K562 (cell line): ENCODE measurements at regions not wholly inside any gene's neighbourhood (a gene's known extent, or its start where the extent isn't known, plus 50 kb on each side); places are given as distances from the start of the nearest gene placed in this dataset.

Experiments used
- ATAC-seq: fragments of 200-7000 bp; cut with Tn5 transposase; 3 replicates; pipeline ENCODE4 v1.9.1; 2020; ENCODE audit warnings: moderate library complexity
- BruUV-seq: library from RNA; stranded (reverse); fragments of 400-500 nt; replicated peaks from 2 replicates; lab custom pipeline; 2021; lab: Mats Ljungman, UMichigan
- CTCF ChIA-PET: fragments of 300-600 bp; formaldehyde crosslinking; extraction: SDS; loops from one replicate; lab custom pipeline; 2021; ENCODE audit warnings: low intra/inter-chr PET ratio; lab: Yijun Ruan, JAX
- POLR2A ChIA-PET: fragments of 300-600, 350-650 bp; sonication (Branson Sonifier 250); formaldehyde crosslinking; extraction: SDS; loops from one replicate; lab custom pipeline; 2021; ENCODE audit warnings: antibody characterized with exemption, inconsistent platforms; lab: Yijun Ruan, JAX
- DNase-seq, 4 experiments: peaks; one replicate each; pipeline versions ENCODE4 v3.0.0 to v3.0.0-alpha.2; 2011 to 2018; ENCODE audit warnings: low spot score in 3 of 4, mixed read lengths in 3 of 4; ENCODE audit errors: extremely low read depth in 1 of 4
- FAIRE-seq: peaks from 2 replicates; lab custom pipeline; 2011; peaks lifted over from hg19 to GRCh38; lab: Jason Lieb, UNC
- H2AFZ ChIP-seq: 2 replicates; pipeline ENCODE4 v1.6.0; 2011; ENCODE audit warnings: low read depth, low read length, control low read depth, inconsistent platforms
- H3K27ac ChIP-seq: fragments of 200-600 bp; 3 replicates; pipeline ENCODE4 v1.8.0; 2011; ENCODE audit warnings: low read depth, mild to moderate bottlenecking, control low read depth, inconsistent platforms, low read length, moderate library complexity, mixed read lengths; ENCODE audit errors: extremely low read depth
- H3K27me3 ChIP-seq, 2 experiments: fragments of 300-600 bp in 1 of 2; 2 replicates in 1 of 2; 3 replicates in 1 of 2; pipeline versions ENCODE4 v1.6.0 to v1.8.0; 2011; ENCODE audit warnings: inconsistent platforms in 2 of 2, low read length in 2 of 2, mild to moderate bottlenecking in 1 of 2, mixed read lengths in 1 of 2, moderate library complexity in 1 of 2; ENCODE audit not compliant: control insufficient read depth in 2 of 2, insufficient read depth in 2 of 2
- H3K36me3 ChIP-seq: fragments of 300-600 bp; 3 replicates; pipeline ENCODE4 v1.8.0; 2011; ENCODE audit warnings: mild to moderate bottlenecking, low read length, inconsistent platforms; ENCODE audit not compliant: control insufficient read depth, insufficient read depth
- H3K4me1 ChIP-seq, 2 experiments: fragments of 200-600 bp in 1 of 2; replicated peaks in 1 of 2; 2 replicates in 1 of 2; 3 replicates in 1 of 2; pipeline versions ENCODE4 v1.5.1 to v1.8.0; 2011; ENCODE audit warnings: inconsistent platforms in 2 of 2, low read length in 2 of 2, mild to moderate bottlenecking in 1 of 2, mixed read lengths in 1 of 2, moderate library complexity in 1 of 2; ENCODE audit not compliant: control insufficient read depth in 2 of 2, insufficient read depth in 2 of 2
- H3K4me2 ChIP-seq: 2 replicates; pipeline ENCODE4 v1.6.1; 2011; ENCODE audit warnings: low read length, control low read depth, inconsistent platforms, mixed read lengths; ENCODE audit not compliant: insufficient read depth
- H3K4me3 ChIP-seq: fragments of 200-600 bp; sonication (generic), shearing (Covaris generic); 2 replicates; pipeline ENCODE4 v1.5.1; 2016; ENCODE audit warnings: control low read depth, inconsistent platforms
- H3K79me2 ChIP-seq: fragments of 200-600 bp; 3 replicates; pipeline ENCODE4 v1.8.0; 2011; ENCODE audit warnings: low read length, inconsistent platforms; ENCODE audit not compliant: control insufficient read depth, insufficient read depth
- H3K9ac ChIP-seq, 2 experiments: 2 replicates each; pipeline versions ENCODE4 v1.6.0 to v1.6.1; 2011; ENCODE audit warnings: low read depth in 2 of 2, low read length in 2 of 2, control low read depth in 1 of 2, inconsistent platforms in 1 of 2, mild to moderate bottlenecking in 1 of 2, mixed read lengths in 1 of 2; ENCODE audit not compliant: insufficient read depth in 1 of 2
- H3K9me1 ChIP-seq: one replicate; pipeline ENCODE4 v1.6.0; 2011; ENCODE audit warnings: inconsistent platforms, mild to moderate bottlenecking, low read length, moderate library complexity; ENCODE audit not compliant: control insufficient read depth, insufficient read depth
- H3K9me3 ChIP-seq: replicated peaks from 2 replicates; pipeline ENCODE4 v1.5.1; 2011; ENCODE audit warnings: low read depth, low read length, inconsistent platforms; ENCODE audit not compliant: control insufficient read depth, insufficient read depth
- H4K20me1 ChIP-seq: replicated peaks from 2 replicates; pipeline ENCODE4 v1.6.1; 2011; ENCODE audit warnings: low read length, inconsistent platforms, mixed read lengths; ENCODE audit not compliant: control insufficient read depth, insufficient read depth
- EWSR1 ChIP-seq: fragments of 450-650 bp; IDR thresholded peaks from 2 replicates; pipeline ENCODE4 v1.6.1; 2018; ENCODE audit warnings: borderline replicate concordance, mild to moderate bottlenecking, low read depth, moderate library complexity; ENCODE audit not compliant: partially characterized antibody
- KAT8 ChIP-seq: fragments of 450-650 bp; IDR thresholded peaks from 2 replicates; pipeline ENCODE4 v1.6.1; 2016; ENCODE audit warnings: low read depth, mild to moderate bottlenecking
- KLF10 ChIP-seq: fragments of 250-450 bp; sonication (Bioruptor Pico); IDR thresholded peaks from 2 replicates; pipeline ENCODE4 v1.6.1; 2021; ENCODE audit warnings: matching md5 sums
- PTTG1 ChIP-seq: fragments of 450-650 bp; IDR thresholded peaks from 2 replicates; pipeline ENCODE4 v1.6.1; 2016; ENCODE audit warnings: low read depth, mild to moderate bottlenecking, missing genetic modification characterization, missing compliant biosample characterization
- SREBF2 ChIP-seq: sonication (generic); formaldehyde crosslinking; IDR thresholded peaks from 2 replicates; pipeline ENCODE4 v1.4.0; 2020; ENCODE audit warnings: mild to moderate bottlenecking, missing genetic modification reagents
- ZFP1 ChIP-seq: fragments of 450-650 bp; formaldehyde crosslinking; IDR thresholded peaks from 2 replicates; pipeline ENCODE4 v1.4.0; 2020; ENCODE audit warnings: mild to moderate bottlenecking, mixed read lengths
- ZNF232 ChIP-seq: sonication (generic); formaldehyde crosslinking; IDR thresholded peaks from 2 replicates; pipeline ENCODE4 v1.8.0; 2022; ENCODE audit warnings: mild to moderate bottlenecking, missing genetic modification reagents
- ZNF785 ChIP-seq: fragments of 250-450 bp; sonication (Bioruptor Pico); IDR thresholded peaks from 2 replicates; pipeline ENCODE4 v1.4.0; 2020; ENCODE audit warnings: mild to moderate bottlenecking
- WGBS: fragments of 100-300 bp; shearing (Covaris generic); methylation state at CpG from one replicate; pipeline ENCODE4 v1.1.6; 2016; ENCODE audit warnings: low coverage, mixed read lengths; ENCODE audit not compliant: insufficient coverage; ENCODE audit errors: missing lambda C conversion rate; 5-methylcytosine and 5-hydroxymethylcytosine counted together
- in situ Hi-C: fragments of 300-500 bp; cut with MboI; formaldehyde crosslinking; loops from 4 replicates; pipeline ENCODE4 v1.15.0; 2018; ENCODE audit warnings: inconsistent platforms, mixed read lengths
- intact Hi-C: fragments of 100-400 bp; cut with micrococcal nuclease; formaldehyde crosslinking; loops from 2 replicates; pipeline ENCODE4 v1.14.2; 2022
- TF ChIP-seq, protein P1 (sequence below): fragments of 450-650 bp; IDR thresholded peaks from 2 replicates; pipeline ENCODE4 v1.6.1; 2016
- TF ChIP-seq, protein P2 (sequence below), 2 experiments: fragments of 450-650 bp in 1 of 2; sonication (generic) in 1 of 2; formaldehyde crosslinking in 1 of 2; IDR thresholded peaks; 2 replicates each; pipeline versions ENCODE4 v1.7.1 to v1.9.0; 2016 to 2022; ENCODE audit warnings: inconsistent platforms in 1 of 2, mild to moderate bottlenecking in 1 of 2, missing genetic modification reagents in 1 of 2

DNA sequence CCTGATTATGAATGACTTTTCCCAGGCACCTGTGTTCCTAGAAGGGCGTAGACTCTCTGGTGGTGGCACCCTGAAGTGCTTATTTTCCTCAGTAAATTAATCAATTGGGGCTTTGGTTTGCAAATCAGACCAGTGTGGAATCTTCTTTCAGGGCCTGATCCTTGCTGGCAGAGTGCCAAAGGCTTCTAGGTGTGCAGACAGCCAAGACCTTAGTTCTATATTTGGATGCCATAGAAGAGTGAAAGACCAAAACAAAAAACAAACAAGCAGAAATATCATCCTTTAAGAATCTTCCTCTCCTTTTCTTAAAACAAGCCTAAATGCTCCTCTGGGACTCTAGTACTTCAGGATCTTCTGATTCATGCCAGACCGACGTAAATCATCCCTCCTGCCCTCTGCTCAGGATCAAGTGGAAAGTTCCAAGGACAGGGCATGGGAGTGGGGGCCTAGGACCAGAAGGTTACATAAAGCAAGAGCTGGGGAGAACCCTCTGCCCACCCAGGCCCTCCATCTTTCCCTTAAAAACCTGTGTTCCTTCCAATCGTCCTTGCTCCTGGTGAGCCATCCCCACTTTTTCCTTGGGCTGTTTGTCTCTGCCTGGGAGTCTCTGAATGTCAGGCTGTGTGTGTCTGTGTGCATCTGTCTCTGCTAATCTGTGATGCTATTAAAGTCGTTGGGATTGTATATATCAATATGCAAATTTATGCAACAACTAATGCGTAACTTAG is 70.5 kb upstream of the MYLIP start (continued):
- TF ChIP-seq, protein P1, sequence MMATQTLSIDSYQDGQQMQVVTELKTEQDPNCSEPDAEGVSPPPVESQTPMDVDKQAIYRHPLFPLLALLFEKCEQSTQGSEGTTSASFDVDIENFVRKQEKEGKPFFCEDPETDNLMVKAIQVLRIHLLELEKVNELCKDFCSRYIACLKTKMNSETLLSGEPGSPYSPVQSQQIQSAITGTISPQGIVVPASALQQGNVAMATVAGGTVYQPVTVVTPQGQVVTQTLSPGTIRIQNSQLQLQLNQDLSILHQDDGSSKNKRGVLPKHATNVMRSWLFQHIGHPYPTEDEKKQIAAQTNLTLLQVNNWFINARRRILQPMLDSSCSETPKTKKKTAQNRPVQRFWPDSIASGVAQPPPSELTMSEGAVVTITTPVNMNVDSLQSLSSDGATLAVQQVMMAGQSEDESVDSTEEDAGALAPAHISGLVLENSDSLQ = peak; percentile 48
- no peak for TF ChIP-seq PTTG1 (tag)
- TF ChIP-seq, all 486 proteins: peak for 5

- H3K36me3 ChIP-seq = no peaks in the 10 kb centered on the region
- H3K79me2 ChIP-seq = no peaks in the 10 kb centered on the region
- no peaks in the 10 kb centered on the region for H4K20me1 ChIP-seq
- DNase-seq = no peak
- 49% methylated on average over 6 of the region's 6 CpGs for WGBS
- H3K4me3 ChIP-seq = no peak overlapping the region
- H3K27me3 ChIP-seq = no peaks in the 10 kb centered on the region
- peaks cover 0 to 15% of the 10 kb centered on the region in 2 experiments; a peak in 4 of 5 replicates for H3K4me1 ChIP-seq
- intact Hi-C loops = no loop called here
- ChIA-PET POLR2A (interaction anchor here (0.9 kb wide), 1 partner anchor 15 kb away, joined by 3 read pairs; no protein-coding TSS in a partner anchor), CTCF (no interaction called here)
- H3K9me3 ChIP-seq = no peaks in the 10 kb centered on the region
- no peak overlapping the region for H3K27ac ChIP-seq
- H3K4me2 ChIP-seq = no peak overlapping the region
- no peak for ATAC-seq
- H3K9ac ChIP-seq = no peak overlapping the region
- H2AFZ ChIP-seq = no peak overlapping the region
- in situ Hi-C loops = no loop called here
- BruUV-seq = no TSS peak
- no peaks in the 10 kb centered on the region for H3K9me1 ChIP-seq
- FAIRE-seq = no peak
- no peak for TF ChIP-seq ZNF785
- no peak for TF ChIP-seq KLF10 (CRISPR knock-in tag)
- no peak for TF ChIP-seq ZFP1 (CRISPR knock-in tag)
- TF ChIP-seq ZNF232 (CRISPR knock-in tag) = no peak
- TF ChIP-seq KAT8 = no peak
- TF ChIP-seq EWSR1 = no peak
- no peak for TF ChIP-seq SREBF2 (CRISPR knock-in tag)
- TF ChIP-seq, protein P2, sequence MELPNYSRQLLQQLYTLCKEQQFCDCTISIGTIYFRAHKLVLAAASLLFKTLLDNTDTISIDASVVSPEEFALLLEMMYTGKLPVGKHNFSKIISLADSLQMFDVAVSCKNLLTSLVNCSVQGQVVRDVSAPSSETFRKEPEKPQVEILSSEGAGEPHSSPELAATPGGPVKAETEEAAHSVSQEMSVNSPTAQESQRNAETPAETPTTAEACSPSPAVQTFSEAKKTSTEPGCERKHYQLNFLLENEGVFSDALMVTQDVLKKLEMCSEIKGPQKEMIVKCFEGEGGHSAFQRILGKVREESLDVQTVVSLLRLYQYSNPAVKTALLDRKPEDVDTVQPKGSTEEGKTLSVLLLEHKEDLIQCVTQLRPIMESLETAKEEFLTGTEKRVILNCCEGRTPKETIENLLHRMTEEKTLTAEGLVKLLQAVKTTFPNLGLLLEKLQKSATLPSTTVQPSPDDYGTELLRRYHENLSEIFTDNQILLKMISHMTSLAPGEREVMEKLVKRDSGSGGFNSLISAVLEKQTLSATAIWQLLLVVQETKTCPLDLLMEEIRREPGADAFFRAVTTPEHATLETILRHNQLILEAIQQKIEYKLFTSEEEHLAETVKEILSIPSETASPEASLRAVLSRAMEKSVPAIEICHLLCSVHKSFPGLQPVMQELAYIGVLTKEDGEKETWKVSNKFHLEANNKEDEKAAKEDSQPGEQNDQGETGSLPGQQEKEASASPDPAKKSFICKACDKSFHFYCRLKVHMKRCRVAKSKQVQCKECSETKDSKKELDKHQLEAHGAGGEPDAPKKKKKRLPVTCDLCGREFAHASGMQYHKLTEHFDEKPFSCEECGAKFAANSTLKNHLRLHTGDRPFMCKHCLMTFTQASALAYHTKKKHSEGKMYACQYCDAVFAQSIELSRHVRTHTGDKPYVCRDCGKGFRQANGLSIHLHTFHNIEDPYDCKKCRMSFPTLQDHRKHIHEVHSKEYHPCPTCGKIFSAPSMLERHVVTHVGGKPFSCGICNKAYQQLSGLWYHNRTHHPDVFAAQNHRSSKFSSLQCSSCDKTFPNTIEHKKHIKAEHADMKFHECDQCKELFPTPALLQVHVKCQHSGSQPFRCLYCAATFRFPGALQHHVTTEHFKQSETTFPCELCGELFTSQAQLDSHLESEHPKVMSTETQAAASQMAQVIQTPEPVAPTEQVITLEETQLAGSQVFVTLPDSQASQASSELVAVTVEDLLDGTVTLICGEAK (IDR thresholded peaks at IDR 0.05) = no peak
- TF ChIP-seq, protein P2 (CRISPR knock-in tag; IDR thresholded peaks at IDR 0.05) = no peak
Observed at GRCh38 chr6:16057446-16057845, 71.4 kb upstream of the MYLIP start.
